ENCODE measurements at regions not wholly inside any gene's neighbourhood (a gene's known extent, or its start where the extent isn't known, plus 50 kb on each side); places are given as distances from the start of the nearest gene placed in this dataset.
A peak's percentile ranks its signal among the peaks of the same experiment; 100 is the strongest.

DNA sequence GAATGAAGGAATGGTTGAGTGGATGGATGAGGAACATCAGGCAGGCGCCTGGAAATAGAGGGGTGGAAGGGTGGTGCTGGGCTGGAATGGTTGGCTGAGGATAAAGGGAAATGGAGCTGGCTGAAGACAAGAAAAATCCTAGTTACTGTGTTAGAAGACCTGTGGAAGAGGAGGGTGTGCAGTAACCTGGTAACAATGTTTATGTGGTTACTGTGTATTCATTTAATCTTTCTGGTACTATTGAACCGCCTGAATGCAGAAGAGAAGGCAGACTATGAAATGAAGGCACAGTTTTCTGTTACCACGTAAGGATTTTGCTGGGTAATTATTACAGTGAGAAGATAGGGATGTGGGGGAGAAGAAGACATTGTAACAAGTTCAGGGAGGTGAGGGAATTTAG is 110.3 kb upstream of the MGAT5 start:
- Histone ChIP-seq H3K56ac (replicated peaks; ENCODE audit: insufficient read length, low read depth, low read length) (no peak overlapping the region), H3K23ac (ENCODE audit: insufficient read length) (no peak overlapping the region), H3K9me3 (ENCODE audit: insufficient read depth in 2 of 2, low read depth in 1 of 2, low read length in 1 of 2) (no peaks in the 10 kb centered on the region), H2BK20ac (ENCODE audit: low read length) (peak overlapping the region; percentile 55), H2BK120ac (replicated peaks; ENCODE audit: low read depth, low read length) (no peak overlapping the region), H2AFZ (ENCODE audit: low read length) (no peak overlapping the region), H3K4me1 (replicated peaks in 1 of 4; ENCODE audit: control insufficient read depth in 3 of 4, insufficient read depth in 4 of 4, low read length in 3 of 4) (peaks cover 4 to 27% (median 23%) of the 10 kb centered on the region in 4 experiments), H2BK5ac (ENCODE audit: low read depth, low read length) (no peak overlapping the region), H2BK12ac (ENCODE audit: low read depth, low read length) (0 out of 2 replicates have a peak overlapping the region, but pooled peaks have one; percentile 41), H4K91ac (replicated peaks; ENCODE audit: insufficient read length, low read length) (peak overlapping the region; percentile 2), H3K9ac (replicated peaks in 1 of 4; ENCODE audit: extremely low read depth in 1 of 4, low read depth in 3 of 4, low read length in 3 of 4) (no peak overlapping the region), H3K79me2 (ENCODE audit: control insufficient read depth in 1 of 2, insufficient read depth in 2 of 2, low read length in 2 of 2) (peaks cover 0 to 85% of the 10 kb centered on the region in 2 experiments; a peak in 3 of 4 replicates), H3K4me3 (ENCODE audit: extremely low read depth in 1 of 4, insufficient read depth in 2 of 4, low read depth in 3 of 4, low read length in 4 of 4) (no peak overlapping the region), H3K27ac (ENCODE audit: low read depth, low read length) (no peak overlapping the region), H3K23me2 (ENCODE audit: low read depth, low read length) (no peaks in the 10 kb centered on the region; the same call in 1 of the 2 replicates), H3K14ac (ENCODE audit: insufficient read length) (no peak overlapping the region), H4K5ac (ENCODE audit: insufficient read length, low read depth, low read length) (no peak overlapping the region), H2AK5ac (ENCODE audit: low read depth, low read length) (0 out of 2 replicates have a peak overlapping the region, but pooled peaks have one; percentile 16), H3K4ac (replicated peaks; ENCODE audit: insufficient read length, low read depth, low read length) (no peak overlapping the region), H4K20me1 (replicated peaks in 1 of 2; ENCODE audit: control insufficient read depth in 1 of 2, insufficient read depth in 2 of 2, low read length in 2 of 2) (peaks cover 4% of the 10 kb centered on the region in 2 experiments), H3K36me3 (ENCODE audit: control insufficient read depth in 2 of 4, insufficient read depth in 4 of 4, low read length in 3 of 4) (no peaks in the 10 kb centered on the region), H3K18ac (ENCODE audit: extremely low read depth, low read length) (peak overlapping the region; percentile 7; the same call in 1 of the 2 replicates), H2BK15ac (ENCODE audit: low read length) (no peak overlapping the region), H3K79me1 (ENCODE audit: low read depth, low read length) (peaks cover 18% of the 10 kb centered on the region; the same call in 1 of the 2 replicates), H3K4me2 (ENCODE audit: insufficient read depth in 1 of 2, low read depth in 2 of 2, low read length in 2 of 2) (no peak overlapping the region), H4K8ac (ENCODE audit: extremely low read depth, insufficient read depth, low read length) (no peak overlapping the region), H3K27me3 (replicated peaks in 1 of 4; ENCODE audit: control insufficient read depth in 3 of 4, extremely low read depth in 1 of 4, insufficient read depth in 3 of 4, low read length in 3 of 4) (no peaks in the 10 kb centered on the region)
- TF ChIP-seq TBP (IDR thresholded peaks at IDR 0.05; ENCODE audit: low read depth, low read length) (no peak), CEBPB (IDR thresholded peaks at IDR 0.05; ENCODE audit: low read depth, low read length) (no peak), GTF2F1 (IDR thresholded peaks at IDR 0.05; ENCODE audit: borderline replicate concordance, low read depth, low read length) (no peak), ZNF274 (IDR thresholded peaks at IDR 0.05; ENCODE audit: borderline replicate concordance, extremely low read depth, low read length) (no peak), RBBP5 (IDR thresholded peaks at IDR 0.05; ENCODE audit: borderline replicate concordance, low read depth, low read length) (no peak), SP1 (IDR thresholded peaks at IDR 0.05; ENCODE audit: low read depth, low read length) (no peak), JUND (IDR thresholded peaks at IDR 0.05; ENCODE audit: low read length) (no peak)
- TF ChIP-seq, protein P1, sequence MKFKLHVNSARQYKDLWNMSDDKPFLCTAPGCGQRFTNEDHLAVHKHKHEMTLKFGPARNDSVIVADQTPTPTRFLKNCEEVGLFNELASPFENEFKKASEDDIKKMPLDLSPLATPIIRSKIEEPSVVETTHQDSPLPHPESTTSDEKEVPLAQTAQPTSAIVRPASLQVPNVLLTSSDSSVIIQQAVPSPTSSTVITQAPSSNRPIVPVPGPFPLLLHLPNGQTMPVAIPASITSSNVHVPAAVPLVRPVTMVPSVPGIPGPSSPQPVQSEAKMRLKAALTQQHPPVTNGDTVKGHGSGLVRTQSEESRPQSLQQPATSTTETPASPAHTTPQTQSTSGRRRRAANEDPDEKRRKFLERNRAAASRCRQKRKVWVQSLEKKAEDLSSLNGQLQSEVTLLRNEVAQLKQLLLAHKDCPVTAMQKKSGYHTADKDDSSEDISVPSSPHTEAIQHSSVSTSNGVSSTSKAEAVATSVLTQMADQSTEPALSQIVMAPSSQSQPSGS (IDR thresholded peaks at IDR 0.05; ENCODE audit: low read length), result no peak
- DNase-seq (ENCODE audit: low read depth in 1 of 2, low spot score in 2 of 2), result no peak
- ChIA-PET CTCF (ENCODE audit: partially characterized antibody) (interaction anchor here (0.8 to 1.5 kb wide), 5 partner anchors 13 to 268 kb away, joined by 3 to 4 read pairs (median 3); no protein-coding TSS in a partner anchor), POLR2A (ENCODE audit: partially characterized antibody) (interaction anchor here (0.6 to 1.5 kb wide), 3 partner anchors 9 to 17 kb away, joined by 3 to 4 read pairs (median 3); no protein-coding TSS in a partner anchor)
- 91% methylated on average over 3 of the region's 3 CpGs; no CpG with 5 or more reads in 1 of the 2 experiments for whole genome bisulfite sequencing, 2 experiments (ENCODE audit: extremely low coverage in 1 of 2, insufficient coverage in 1 of 2, insufficient read length in 1 of 2, insufficient replicate concordance in 2 of 2, low coverage in 1 of 2, low lambda C conversion rate in 2 of 2, missing lambda C conversion rate in 1 of 2)
- FAIRE-seq, result no peak

Data from H1 (cell line).